GM12878 (cell line): ENCODE measurements at regions not wholly inside any gene's neighbourhood (a gene's known extent, or its start where the extent isn't known, plus 50 kb on each side); places are given as distances from the start of the nearest gene placed in this dataset.

Experiments used
- CREB1 ChIP-seq: IDR thresholded peaks from 2 replicates; pipeline ENCODE4 v1.6.1; 2012; ENCODE audit warnings: low read depth, mild to moderate bottlenecking, inconsistent platforms
- POLR2AphosphoS5 ChIP-seq: IDR thresholded peaks from 2 replicates; pipeline ENCODE4 v1.6.1; 2011; ENCODE audit warnings: mild to moderate bottlenecking, low read length, inconsistent platforms

DNA sequence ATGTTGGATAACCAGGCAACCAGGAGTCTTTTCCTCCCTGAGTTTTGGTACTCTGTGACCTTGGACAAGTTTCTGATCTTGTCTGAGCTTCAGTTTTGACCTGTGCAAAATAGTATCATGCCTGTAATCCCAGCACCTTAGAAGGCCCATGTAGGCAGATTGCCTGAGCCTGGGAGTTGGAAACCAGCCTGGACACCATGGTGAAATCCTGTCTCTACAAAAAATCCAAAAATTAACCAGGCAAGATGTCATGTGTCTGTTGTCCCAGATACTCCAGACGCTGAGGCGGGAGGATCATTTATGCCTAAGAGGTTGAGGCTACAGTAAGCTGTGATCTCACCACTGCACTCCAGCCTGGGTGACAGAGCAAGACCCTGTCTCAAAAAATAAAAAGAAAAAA is 114.8 kb downstream of the IL12A start:
- TF ChIP-seq CREB1 (no peak), POLR2AphosphoS5 (no peak)
